ENCODE measurements at regions not wholly inside any gene's neighbourhood (a gene's known extent, or its start where the extent isn't known, plus 50 kb on each side); places are given as distances from the start of the nearest gene placed in this dataset.
"Not testable (repeated sequence)": the region's sequence is repeated elsewhere in the genome, so short reads cannot be mapped to it uniquely, and the experiment has no call there.

- Histone ChIP-seq H3K9ac (replicated peaks; ENCODE audit: extremely low read depth, insufficient read depth, low read length) (no peak overlapping the region), H3K27me3 (ENCODE audit: control insufficient read depth in 2 of 2, insufficient read depth in 2 of 2, low read length in 2 of 2) (no peaks in the 10 kb centered on the region), H3K4me2 (ENCODE audit: insufficient read depth, low read length) (no peak overlapping the region), H4K20me1 (replicated peaks; ENCODE audit: control insufficient read depth, extremely low read depth, insufficient read depth, low read length) (no peaks in the 10 kb centered on the region), H3K9me1 (replicated peaks; ENCODE audit: control insufficient read depth, extremely low read depth, insufficient read depth, low read length) (no peaks in the 10 kb centered on the region), H3K9me3 (replicated peaks; ENCODE audit: control insufficient read depth, insufficient read depth, low read length) (no peaks in the 10 kb centered on the region), H3K79me2 (ENCODE audit: control insufficient read depth, insufficient read depth, low read length) (no peaks in the 10 kb centered on the region), H3K36me3 (ENCODE audit: control insufficient read depth in 2 of 2, extremely low read depth in 1 of 2, insufficient read depth in 2 of 2, low read length in 2 of 2) (no peaks in the 10 kb centered on the region), H2AFZ (ENCODE audit: low read depth, low read length) (no peak overlapping the region), H3K4me3 (replicated peaks in 1 of 3; ENCODE audit: insufficient read depth in 1 of 3, low read depth in 1 of 3, low read length in 3 of 3) (no peak overlapping the region), H3K4me1 (ENCODE audit: control insufficient read depth, extremely low read depth, insufficient read depth, low read length) (no peaks in the 10 kb centered on the region), H3K27ac (ENCODE audit: insufficient read depth, low read depth, low read length) (no peak overlapping the region)
- TF ChIP-seq JUN (IDR thresholded peaks at IDR 0.05; ENCODE audit: borderline replicate concordance, insufficient read depth, insufficient read length, low read depth) (no peak), FOS (IDR thresholded peaks at IDR 0.05; ENCODE audit: borderline replicate concordance, insufficient read depth, low read length) (no peak), MYC (IDR thresholded peaks at IDR 0.05; ENCODE audit: low read depth, low read length) (no peak), POLR2AphosphoS5 (IDR thresholded peaks at IDR 0.05; ENCODE audit: insufficient read depth, low read depth, low read length) (no peak), MAX (IDR thresholded peaks at IDR 0.05; ENCODE audit: insufficient read depth, insufficient read length) (no peak), POLR2A (IDR thresholded peaks at IDR 0.05; ENCODE audit: low read depth, low read length) (no peak), EZH2 (IDR thresholded peaks at IDR 0.05; ENCODE audit: borderline replicate concordance, low read depth, low read length, severe bottlenecking) (no peak), GATA2 (IDR thresholded peaks at IDR 0.05; ENCODE audit: insufficient read depth, insufficient read length, low read depth, low read length) (no peak), CTCF (IDR thresholded peaks at IDR 0.05; ENCODE audit: extremely low read depth in 1 of 2, insufficient read depth in 1 of 2, low read depth in 1 of 2, low read length in 2 of 2) (no peak)
- intact Hi-C loops (cut with micrococcal nuclease): no loop called here
- no peak for DNase-seq (ENCODE audit: low read depth, low spot score)
- BruUV-seq (replicated peaks): no TSS peak
- dilution Hi-C loops (cut with MboI; ENCODE audit: extremely low pct_ligation_motif_present, low sequenced_read_pairs): no loop called here
- CTCF ChIA-PET: no interaction called here
- POLR2A ChIA-PET: no interaction called here
- FAIRE-seq: no peak
Observed at GRCh38 chr13:34179927-34180326, 362.0 kb downstream of the RFC3 start.

GRCh38 chr13:34181256-34181655 is 363.3 kb downstream of the RFC3 start:
- H3K9me1 ChIP-seq (replicated peaks; ENCODE audit: control insufficient read depth, extremely low read depth, insufficient read depth, low read length); H3K4me2 ChIP-seq (ENCODE audit: insufficient read depth, low read length); H3K9me3 ChIP-seq (replicated peaks; ENCODE audit: control insufficient read depth, insufficient read depth, low read length); dilution Hi-C loops (cut with MboI; ENCODE audit: extremely low pct_ligation_motif_present, low sequenced_read_pairs); H4K20me1 ChIP-seq (replicated peaks; ENCODE audit: control insufficient read depth, extremely low read depth, insufficient read depth, low read length); POLR2A ChIA-PET; BruUV-seq (replicated peaks); H3K27ac ChIP-seq (ENCODE audit: insufficient read depth, low read depth, low read length); H3K79me2 ChIP-seq (ENCODE audit: control insufficient read depth, insufficient read depth, low read length); FAIRE-seq; CTCF ChIA-PET; DNase-seq (ENCODE audit: low read depth, low spot score); H3K4me1 ChIP-seq (ENCODE audit: control insufficient read depth, extremely low read depth, insufficient read depth, low read length); H3K27me3 ChIP-seq (ENCODE audit: control insufficient read depth in 2 of 2, insufficient read depth in 2 of 2, low read length in 2 of 2); H2AFZ ChIP-seq (ENCODE audit: low read depth, low read length); H3K4me3 ChIP-seq (replicated peaks in 1 of 3; ENCODE audit: insufficient read depth in 1 of 3, low read depth in 1 of 3, low read length in 3 of 3); H3K36me3 ChIP-seq (ENCODE audit: control insufficient read depth in 2 of 2, extremely low read depth in 1 of 2, insufficient read depth in 2 of 2, low read length in 2 of 2); H3K9ac ChIP-seq (replicated peaks; ENCODE audit: extremely low read depth, insufficient read depth, low read length); intact Hi-C loops (cut with micrococcal nuclease): not testable (repeated sequence)
